UCSD-AML1 (cell line): ENCODE measurements at regions not wholly inside any gene's neighbourhood (a gene's known extent, or its start where the extent isn't known, plus 50 kb on each side); places are given as distances from the start of the nearest gene placed in this dataset.
"Not testable (repeated sequence)": the region's sequence is repeated elsewhere in the genome, so short reads cannot be mapped to it uniquely, and the experiment has no call there.

Experiments
- DNase-seq: peaks from one replicate; lab custom pipeline; 2025; ENCODE audit not compliant: unreplicated experiment; lab: John Stamatoyannopoulos, UW

DNA sequence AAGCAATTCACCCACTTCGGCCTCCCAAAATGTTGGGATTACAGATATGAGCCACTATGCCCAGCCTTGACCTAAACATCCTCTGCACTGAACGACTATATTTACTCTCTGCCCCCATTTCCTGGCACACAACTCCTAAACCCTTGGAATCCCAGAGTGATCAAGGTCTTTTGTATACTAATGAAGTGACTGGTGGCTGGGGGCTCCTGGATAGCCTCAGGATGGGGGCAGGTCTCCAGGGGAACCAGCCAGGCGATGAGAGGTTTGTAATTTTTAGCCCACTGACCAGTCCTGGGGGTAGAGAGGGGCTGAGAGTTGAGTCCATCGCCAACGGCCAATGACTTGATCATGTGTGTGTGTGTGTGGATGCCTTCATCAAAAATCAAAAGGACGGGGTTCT, 71.1 kb downstream of the FAM50B start:
- no peak for DNase-seq

DNA sequence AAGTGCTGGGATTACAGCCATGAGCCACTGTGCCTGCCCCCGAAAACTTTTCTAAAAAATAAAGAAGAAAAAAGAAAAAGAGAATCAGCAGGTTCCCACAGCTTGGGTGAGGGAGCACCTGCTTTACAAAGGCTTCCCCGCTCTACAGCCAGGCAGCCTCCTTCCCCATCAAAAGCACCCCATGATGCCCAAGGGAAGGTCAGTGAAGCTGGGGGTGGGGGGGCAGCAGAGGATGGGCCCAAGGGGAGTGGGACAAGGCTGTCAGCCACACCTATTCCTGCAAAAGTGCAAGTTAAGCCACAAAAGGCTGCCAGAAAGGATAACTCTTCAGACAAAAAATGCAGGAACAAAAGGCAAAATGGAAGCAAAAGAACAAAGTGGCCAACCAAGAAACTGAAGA, 72.5 kb downstream of the FAM50B start:
- DNase-seq = no peak

DNA sequence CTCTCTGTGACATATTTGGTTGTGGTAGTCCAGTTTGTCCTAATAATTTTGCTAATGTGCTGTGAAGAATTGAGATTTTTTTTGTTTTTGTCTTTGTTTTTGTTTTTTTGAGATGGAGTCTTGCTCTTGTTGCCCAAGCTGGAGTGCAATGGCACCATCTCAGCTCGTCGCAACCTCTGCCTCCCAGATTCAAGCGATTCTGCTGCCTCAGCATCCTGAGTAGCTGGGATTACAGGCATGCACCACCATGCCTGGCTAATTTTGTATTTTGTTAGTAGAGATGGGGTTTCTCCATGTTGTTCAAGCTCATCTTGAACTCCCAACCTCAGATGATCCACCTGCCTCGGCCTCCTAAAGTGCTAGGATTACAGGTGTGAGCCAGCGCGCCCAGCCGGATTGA, 73.4 kb downstream of the FAM50B start:
- DNase-seq = not testable (repeated sequence)

DNA sequence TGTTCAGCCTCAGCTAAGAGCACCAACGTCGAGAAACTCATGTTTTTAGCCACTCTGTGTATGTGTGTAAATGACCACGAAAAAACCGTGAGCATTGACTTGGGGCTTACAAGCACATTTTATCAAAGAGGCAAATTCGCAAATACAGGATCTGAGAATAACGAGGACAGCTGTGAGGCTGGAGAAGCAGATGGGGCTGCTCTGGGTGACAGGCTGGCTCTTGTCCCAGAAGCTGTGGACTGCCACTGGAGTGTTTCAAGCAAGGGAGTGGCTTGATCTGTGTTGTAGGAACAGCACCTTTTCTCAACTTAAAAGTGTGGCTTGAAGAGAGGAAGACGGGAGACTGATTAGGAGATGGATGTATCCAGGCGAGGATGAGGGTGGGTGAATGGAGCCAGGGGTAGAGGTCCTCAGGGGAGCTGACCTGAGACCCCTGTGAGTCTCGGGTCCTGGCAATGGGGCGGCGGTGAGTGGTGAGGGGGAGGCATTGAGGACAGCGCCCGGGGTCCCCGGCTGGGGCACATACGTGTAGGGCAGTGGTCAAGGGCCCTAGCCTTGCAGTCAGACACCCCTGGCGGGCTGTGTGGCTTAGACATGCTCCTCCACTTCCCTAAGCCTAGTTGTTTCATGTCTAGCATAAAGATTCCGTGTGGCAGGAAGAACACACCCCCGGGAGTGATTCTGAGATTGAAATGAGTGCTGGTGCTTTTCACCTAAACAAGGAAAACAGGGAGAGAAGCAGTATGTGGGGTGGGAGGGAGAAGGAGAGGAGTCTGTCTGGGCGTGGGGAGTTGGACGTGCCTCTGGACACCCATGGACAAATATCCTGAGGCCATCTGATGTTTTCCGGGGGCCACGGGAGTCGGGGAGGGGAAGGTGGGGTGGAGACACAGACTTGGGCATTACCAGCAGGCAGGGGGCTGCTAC, 76.3 kb downstream of the FAM50B start:
- not testable (repeated sequence) for DNase-seq

DNA sequence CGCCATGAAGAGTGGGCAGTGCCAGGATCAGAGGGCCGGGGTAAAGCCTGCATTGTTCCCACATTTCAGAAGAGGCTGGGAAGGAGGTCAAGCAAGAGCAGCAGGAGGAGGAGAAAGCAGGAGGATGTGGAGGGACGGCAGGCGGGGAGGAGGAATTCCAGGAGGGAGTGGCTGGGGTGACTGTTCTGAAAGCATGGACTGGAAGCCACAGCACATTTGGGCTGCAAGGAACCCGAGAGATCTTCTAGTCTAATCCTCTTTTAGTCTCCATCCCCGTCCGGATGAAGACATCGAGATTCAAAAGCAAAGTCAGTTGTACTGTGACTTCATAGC, 76.9 kb downstream of the FAM50B start:
- DNase-seq = no peak

DNA sequence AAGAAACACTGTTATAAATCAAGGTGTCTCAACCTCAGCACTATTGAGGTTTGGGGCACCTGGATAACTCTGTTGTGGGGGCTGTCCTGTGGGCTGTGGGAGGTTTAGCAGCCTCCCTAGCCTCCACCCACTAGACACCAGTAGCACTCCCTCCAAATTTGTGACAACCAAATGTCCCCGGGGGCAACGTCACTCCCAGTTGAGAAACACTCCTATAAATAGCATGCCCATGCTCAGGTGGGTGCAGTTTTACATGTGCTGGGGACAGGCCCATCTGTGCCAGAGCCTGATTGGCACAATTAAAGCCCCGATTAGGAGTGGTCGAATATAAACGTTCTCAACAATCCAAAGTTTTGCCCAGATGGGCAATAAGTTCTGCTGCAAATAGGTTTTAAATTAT, 78.9 kb downstream of the FAM50B start:
- no peak for DNase-seq

DNA sequence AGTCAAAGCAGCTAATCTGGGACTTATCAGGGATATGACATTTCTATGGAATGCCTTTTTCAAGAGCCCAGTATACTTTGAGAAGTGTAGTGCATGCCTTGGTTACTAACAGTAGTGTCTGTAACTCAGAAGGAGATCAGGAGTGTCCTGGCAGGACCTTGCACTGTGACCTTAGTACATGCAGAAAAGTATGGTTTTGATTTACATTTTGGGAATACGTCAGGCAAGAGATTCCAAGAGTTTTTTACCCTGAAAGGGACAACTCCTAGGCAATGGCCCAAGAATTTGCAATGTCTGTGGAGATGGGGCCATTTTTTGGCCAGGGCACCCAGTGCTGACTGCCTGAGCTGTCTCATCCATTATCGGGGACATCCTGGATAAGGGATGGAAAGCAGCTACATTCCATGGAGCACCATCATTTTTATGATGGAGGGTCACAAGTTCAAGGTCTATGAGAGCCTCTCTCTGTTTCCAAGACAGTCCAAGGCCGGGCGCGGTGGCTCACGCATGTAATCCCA, 80.2 kb downstream of the FAM50B start:
- DNase-seq = no peak

DNA sequence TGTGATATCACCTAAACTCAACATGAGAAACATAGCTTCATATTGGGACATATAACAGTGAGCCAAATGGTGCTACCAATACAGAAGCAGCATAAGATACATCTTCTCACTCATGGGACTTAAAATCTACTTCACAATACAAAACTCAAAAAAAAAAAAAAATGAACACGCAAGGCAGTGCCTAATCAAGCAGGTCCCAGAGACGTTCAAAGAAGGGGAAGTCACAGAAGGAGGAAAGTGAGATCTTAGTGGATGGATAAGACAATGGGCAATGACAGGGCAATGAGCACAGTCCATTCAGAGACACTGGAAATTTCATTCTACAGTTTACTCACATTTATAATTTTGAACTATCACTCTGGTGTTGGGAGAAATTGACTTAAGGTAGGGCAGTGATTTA, 88.3 kb downstream of the FAM50B start:
- DNase-seq = no peak

DNA sequence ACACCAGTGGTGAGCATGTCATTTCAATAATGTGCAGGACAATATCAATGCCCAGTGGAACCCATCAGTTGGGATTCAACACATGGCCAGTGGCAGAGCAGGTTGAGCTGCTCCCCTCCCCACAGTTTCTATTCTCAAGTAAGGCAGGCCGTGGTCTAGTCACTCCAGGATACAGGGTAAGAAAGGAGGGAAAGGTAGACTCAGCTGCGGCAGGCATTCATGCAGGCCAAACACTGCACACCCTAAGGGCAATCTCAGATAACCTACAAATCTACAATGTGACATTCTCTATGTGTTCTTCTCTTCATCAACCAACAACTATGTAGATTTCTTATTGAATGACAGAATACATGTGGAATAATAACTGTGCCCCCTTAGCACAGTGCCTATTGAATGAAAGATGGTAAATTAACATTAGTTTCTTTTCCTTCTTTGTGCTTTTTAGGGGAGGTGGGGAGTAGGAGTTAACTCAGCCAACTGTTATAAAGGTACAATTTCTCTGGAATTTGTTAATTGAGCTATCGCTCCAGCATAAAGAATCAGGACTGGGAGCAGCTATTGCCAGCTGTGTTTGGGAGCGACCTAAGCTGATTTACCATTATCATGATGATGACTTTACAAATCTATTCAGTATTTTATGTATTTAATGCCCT, 89.7 kb downstream of the FAM50B start:
- DNase-seq = no peak

DNA sequence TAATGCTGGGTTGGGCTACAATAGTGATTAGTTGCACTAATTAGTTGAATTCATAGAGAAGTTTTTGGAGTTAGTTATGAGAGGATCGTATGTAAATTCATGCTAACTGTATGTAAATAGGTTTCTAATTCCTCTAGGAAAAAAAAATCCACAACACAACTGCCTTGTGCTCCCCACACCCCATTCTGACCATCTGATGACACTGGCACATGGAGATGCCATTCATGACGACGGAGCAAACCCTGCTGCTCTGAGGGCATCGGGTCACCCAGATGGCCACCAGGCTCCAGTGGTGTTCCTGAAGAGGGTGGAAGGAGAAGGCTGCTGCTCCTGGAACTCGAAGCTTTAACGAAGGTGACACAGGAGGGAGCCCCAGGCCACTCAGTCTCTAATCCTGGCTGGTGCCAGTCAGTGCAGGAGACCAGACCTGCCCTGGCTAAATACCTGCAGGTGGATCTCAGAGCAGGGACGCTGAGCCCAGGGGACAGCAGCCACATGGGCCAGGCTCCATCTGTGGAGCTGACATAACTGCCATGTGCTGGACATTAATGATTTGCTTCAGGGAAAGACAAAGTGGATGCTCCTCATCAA, 90.3 kb downstream of the FAM50B start:
- DNase-seq = no peak

DNA sequence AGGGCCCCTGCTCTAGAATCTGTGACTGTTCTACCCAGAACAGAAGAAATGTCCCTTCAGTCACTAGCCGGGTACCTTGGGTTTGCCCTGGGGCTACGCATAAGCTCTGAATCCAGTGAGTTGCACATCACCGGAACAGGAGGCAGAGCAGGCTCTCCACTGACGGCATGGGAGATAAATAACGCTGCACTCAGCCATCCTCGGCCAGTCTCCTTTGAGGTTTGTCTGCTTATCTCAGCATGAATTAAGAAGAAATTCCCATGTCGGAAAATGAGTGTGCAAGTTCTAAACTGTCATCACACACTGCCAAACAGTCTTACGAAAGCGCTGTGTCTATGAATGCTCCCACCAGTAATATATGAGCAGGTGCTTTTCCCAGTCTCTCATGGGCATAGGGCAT, 90.8 kb downstream of the FAM50B start:
- DNase-seq = no peak

DNA sequence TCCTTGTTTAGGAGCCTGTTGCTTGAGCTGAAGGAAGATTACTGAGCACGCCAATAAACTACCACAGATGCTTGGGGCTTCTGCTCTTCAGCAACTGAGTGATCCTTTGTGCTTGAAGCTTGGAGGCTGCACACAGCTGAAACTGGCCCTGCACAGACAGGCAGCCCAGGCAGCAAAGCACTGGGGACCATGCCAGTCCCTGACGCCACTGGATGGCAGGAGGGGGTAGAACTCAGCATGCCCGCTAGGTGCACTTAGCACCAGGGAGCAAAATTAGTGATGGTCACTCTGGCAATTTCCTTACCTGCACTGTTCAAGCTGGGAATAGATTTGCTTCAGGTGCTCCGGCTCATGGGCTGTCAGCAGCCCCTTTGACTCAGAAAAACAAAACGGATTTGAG, 91.5 kb downstream of the FAM50B start:
- DNase-seq = no peak

DNA sequence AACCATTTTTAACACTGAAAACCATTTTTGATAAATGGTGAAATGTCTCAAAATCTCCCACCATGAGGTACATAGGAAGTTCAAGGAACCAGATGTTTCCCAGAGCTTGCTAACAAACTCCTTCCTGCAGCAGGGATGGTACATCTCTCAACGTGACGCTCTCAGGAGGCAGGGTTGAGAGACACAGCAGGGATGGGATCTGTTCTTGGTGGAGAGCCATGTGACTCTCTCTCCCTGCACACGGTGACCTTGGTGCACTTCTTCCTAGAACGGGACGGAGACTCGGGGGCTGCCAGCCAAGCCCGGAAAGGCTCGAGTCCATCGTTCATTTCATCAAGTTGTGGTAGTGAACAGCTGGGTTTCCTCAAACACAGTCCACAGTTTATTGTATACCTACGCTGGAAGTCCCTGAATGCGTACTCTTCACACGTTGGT, 94.2 kb downstream of the FAM50B start:
- peak; percentile 56 for DNase-seq

DNA sequence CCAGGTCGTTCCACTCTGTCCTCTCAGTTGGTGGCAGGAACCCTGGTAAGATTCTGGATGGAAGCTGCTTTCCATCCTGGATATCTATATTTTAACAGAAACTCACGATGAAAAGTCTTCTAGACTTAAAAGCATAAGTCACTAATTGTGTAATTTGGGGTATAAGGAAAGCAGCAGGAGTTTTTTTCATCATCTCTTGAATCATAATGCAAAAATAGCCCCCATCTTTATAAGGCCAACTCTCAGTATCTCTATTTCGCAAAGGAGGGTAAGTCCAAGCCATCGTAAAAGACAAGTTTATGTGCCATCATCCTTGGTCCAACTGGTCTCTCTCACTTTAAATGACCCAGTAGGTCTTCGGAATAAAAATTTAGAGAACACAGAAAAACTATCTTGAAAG, 95.1 kb downstream of the FAM50B start:
- DNase-seq = no peak

DNA sequence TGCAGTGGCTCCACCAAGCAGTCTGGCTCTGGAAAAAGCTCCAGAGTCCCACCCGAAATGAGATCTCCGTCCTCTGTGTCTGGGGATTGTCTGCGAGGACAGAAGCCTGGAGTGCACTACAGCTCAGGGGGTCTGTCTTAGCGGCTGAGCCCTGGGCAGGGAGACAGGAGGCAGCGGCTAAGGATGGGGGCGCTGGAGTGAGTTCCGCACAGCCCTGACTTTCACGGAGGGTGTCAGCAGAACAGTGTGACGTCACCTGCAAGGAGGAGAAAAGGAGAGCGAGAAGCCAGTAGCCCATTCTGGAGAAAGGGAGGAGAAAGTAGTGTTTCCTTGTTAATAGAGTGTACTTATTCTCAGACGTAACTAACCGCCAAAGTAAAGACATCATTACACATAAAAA, 97.6 kb downstream of the FAM50B start:
- DNase-seq = no peak

DNA sequence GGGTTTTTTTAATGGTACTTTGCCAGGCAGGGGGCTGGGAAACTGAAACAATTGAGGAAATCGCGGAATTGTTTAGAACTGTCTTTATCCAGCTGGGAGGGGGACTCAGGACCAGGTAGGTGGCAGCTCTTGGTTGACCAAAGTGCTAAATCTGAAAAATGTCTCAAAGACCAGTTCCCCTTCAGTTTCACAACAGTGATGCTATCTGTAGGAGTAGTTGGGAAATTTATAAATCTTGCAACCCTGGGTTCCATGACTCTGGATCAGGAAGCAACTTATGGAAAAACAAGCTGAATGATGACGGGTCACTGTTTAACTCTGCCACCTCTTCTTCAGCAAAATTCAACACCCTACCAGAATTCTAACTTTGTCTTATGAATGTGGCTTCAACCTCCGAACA, 99.7 kb downstream of the FAM50B start:
- DNase-seq = no peak

DNA sequence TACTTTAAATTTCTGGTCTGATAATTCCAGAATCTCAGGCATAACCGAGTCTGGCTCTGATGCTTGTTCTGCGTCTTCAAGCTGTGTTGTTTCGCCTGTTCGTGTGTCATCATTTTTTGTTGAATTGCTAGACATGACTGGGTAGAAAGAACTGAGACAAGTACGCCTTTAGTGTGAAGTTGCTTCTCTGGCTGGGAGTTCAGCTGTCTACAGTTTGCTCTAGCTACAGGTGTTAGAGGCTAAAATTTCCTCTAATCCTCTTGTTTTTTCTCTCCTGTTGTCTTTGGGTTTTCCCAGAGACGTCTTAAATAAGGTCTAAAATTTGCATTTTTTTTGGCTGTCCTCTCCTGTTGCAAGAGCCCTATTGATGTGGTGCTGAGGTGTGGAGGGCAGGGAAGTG, 100.3 kb downstream of the FAM50B start:
- DNase-seq = no peak

DNA sequence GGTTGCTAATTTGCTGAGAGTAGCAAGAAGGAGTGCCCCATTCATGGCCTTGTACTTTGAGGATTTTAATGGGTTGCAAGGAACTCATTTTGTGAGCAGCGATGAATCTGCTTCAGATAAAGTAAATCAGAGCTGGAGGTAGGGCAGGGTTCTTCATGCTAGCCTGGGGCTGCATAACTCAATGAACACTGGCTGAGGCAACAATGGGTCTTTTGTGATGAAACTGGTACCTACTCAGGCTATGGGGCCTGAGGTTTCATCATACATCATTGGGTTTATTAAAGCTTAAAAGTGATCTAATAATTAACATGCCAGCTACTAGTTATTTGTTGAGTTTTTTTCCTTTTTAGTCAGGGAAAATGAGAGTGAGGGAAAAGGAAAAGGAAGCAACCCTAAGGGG, 106.9 kb downstream of the FAM50B start:
- DNase-seq = no peak

DNA sequence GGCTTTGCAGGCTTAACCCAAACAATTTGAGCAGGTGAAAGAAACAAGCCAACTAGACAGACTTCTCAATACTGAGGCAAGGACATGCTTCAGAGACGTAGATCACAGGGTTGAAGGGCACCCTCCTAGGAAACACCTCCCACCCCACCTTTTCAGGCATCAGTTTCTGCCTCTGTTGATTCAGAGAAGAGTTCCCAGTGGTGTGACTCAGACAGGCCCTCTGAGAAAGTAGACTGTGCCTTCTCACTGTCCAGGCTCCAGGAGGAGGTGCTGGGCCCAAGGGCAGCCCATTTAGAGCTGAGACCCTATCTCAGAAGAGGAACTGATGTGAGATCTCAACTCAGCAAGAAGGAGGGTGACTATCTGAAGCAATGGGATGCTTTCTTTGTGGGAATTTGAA, 108.1 kb downstream of the FAM50B start:
- no peak for DNase-seq

DNA sequence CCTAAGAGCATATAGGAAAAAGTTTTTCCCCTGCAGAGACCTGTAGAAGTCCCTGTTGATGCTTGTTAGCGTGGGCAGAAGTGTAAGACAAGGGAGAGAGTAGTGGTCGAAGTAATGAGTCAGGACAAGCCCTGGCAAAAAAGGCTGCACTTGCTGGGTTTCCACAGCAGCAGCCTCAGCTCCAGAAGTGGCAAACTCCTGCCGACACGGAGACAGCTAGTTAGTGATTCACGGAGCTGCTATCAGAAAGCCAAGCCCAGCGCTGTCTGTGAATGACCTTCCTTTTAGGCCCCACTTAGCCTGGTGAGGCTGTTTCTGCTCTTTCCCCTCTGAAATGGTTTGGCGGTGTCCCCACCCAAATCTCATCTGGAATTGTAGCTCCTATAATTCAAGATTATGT, 109.1 kb downstream of the FAM50B start:
- DNase-seq = no peak

DNA sequence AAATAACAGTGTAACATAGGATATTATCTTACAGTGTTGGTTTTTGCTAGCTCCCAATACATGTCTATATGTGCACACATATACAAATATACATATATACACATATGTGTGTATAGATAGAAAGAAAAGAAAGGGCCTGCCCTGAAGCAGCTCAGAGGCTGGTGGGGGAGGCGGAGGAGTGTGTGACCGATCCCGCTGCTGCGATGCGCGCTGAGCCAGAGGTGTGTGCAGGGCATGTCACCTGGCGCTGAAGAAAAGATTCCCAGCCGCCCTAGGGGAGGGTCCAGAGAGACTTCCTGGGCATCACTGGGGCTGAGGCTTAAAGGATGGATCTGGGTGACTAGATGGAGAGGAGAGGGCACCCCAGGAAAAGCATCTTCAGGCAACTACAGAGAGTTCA, 110.2 kb downstream of the FAM50B start:
- DNase-seq = no peak

DNA sequence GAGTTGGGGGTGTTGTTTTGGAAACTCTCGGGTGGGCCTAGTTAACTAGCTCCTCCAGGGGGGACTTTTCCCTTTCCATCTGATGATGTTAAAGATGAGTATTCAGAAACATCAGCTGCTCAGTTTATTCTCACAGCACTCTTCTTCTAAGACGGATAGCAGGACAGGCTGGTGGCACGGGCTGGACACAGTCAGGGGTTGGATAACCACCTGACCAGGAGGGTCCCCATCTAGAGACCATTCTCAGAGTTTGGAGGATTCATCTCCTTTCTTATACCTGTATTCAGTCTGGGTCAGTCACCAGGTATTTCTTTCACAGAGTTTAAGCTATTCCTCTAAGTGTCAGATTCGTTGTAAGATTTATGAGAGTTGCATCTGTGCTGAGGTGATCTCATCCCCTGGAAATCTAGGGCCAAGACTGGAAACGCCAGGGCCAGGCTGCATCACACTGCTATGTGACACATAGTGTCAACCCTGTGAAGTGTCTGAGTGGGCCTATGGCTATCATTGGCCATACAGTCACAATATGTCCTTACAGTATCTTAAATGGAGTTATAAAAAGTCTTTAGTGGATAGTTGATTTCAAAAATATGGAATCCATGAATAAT, 111.7 kb downstream of the FAM50B start:
- DNase-seq = no peak
